GM12878 (cell line): ENCODE measurements at regions not wholly inside any gene's neighbourhood (a gene's known extent, or its start where the extent isn't known, plus 50 kb on each side); places are given as distances from the start of the nearest gene placed in this dataset.

Experiments
- ATAC-seq: fragments of 200-7000 bp; cut with Tn5 transposase; 3 replicates; pipeline ENCODE4 v1.9.1; 2020; ENCODE audit warnings: mild to moderate bottlenecking, moderate library complexity
- BruUV-seq: library from RNA; stranded (reverse); fragments of 400-500 nt; replicated peaks from 2 replicates; lab custom pipeline; 2021; lab: Mats Ljungman, UMichigan
- CTCF ChIA-PET: fragments of 300-600 bp; sonication (Branson Sonifier 250); formaldehyde crosslinking; extraction: SDS; loops from one replicate; lab custom pipeline; 2021; ENCODE audit warnings: inconsistent platforms; lab: Yijun Ruan, JAX
- POLR2A ChIA-PET: fragments of 350-600 bp; formaldehyde crosslinking; extraction: SDS; loops from one replicate; lab custom pipeline; 2021; ENCODE audit warnings: inconsistent platforms; lab: Charles Lee
- RAD21 ChIA-PET: fragments of 300-600 bp; sonication (Branson Sonifier 250); formaldehyde crosslinking; loops from one replicate; lab custom pipeline; 2023; ENCODE audit warnings: antibody characterized with exemption; ENCODE audit not compliant: unreplicated experiment; lab: Charles Lee
- SMC1A ChIA-PET: fragments of 300-600 bp; sonication (Branson Sonifier 250); formaldehyde crosslinking; loops from one replicate; lab custom pipeline; 2023; ENCODE audit not compliant: unreplicated experiment, uncharacterized antibody; lab: Charles Lee
- DNase-seq: peaks from one replicate; pipeline ENCODE4 v3.0.0-alpha.2; 2011; ENCODE audit warnings: low read depth, low spot score
- FAIRE-seq: peaks from 3 replicates; lab custom pipeline; 2011; peaks lifted over from hg19 to GRCh38; lab: Jason Lieb, UNC
- H2AFZ ChIP-seq: 2 replicates; pipeline ENCODE4 v1.6.0; 2011; ENCODE audit warnings: low read depth, low read length, control low read depth; ENCODE audit not compliant: control insufficient read depth
- H3K27ac ChIP-seq: 2 replicates; pipeline ENCODE4 v1.5.1; 2011; ENCODE audit warnings: control low read depth; ENCODE audit not compliant: control insufficient read depth, insufficient read depth
- H3K27me3 ChIP-seq, 2 experiments: replicated peaks in 1 of 2; 2 replicates each; pipeline versions ENCODE4 v1.6.0 to v1.6.1; 2011; ENCODE audit warnings: low read length in 1 of 2; ENCODE audit not compliant: control insufficient read depth in 2 of 2, insufficient read depth in 2 of 2
- H3K36me3 ChIP-seq, 2 experiments: 2 replicates each; pipeline ENCODE4 v1.5.1; 2011; ENCODE audit warnings: low read length in 1 of 2; ENCODE audit not compliant: control insufficient read depth in 2 of 2, insufficient read depth in 2 of 2
- H3K4me1 ChIP-seq: 2 replicates; pipeline ENCODE4 v1.6.1; 2011; ENCODE audit warnings: mild to moderate bottlenecking, low read length, moderate library complexity, mixed read lengths; ENCODE audit not compliant: control insufficient read depth, insufficient read depth
- H3K4me2 ChIP-seq: 2 replicates; pipeline ENCODE4 v1.6.0; 2011; ENCODE audit warnings: control low read depth; ENCODE audit not compliant: control insufficient read depth, insufficient read depth
- H3K4me3 ChIP-seq: fragments of 200-600 bp; sonication (generic); 2 replicates; pipeline ENCODE4 v1.5.1; 2016
- H3K79me2 ChIP-seq: 2 replicates; pipeline ENCODE4 v1.6.0; 2011; ENCODE audit warnings: low read length; ENCODE audit not compliant: control insufficient read depth, insufficient read depth
- H3K9ac ChIP-seq: 2 replicates; pipeline ENCODE4 v1.8.0; 2011; ENCODE audit warnings: low read length, control low read depth, mixed read lengths; ENCODE audit not compliant: control insufficient read depth, insufficient read depth
- H3K9me3 ChIP-seq: replicated peaks from 3 replicates; pipeline ENCODE4 v1.5.1; 2011; ENCODE audit warnings: mild to moderate bottlenecking, low read length; ENCODE audit not compliant: control insufficient read depth, insufficient read depth
- H4K20me1 ChIP-seq: 2 replicates; pipeline ENCODE4 v1.6.0; 2011; ENCODE audit not compliant: control insufficient read depth, insufficient read depth
- ATF7 ChIP-seq: fragments of 450-650 bp; IDR thresholded peaks from 2 replicates; pipeline ENCODE4 v1.6.1; 2016; ENCODE audit warnings: low read depth, mild to moderate bottlenecking
- BMI1 ChIP-seq: fragments of 450-650 bp; IDR thresholded peaks from 2 replicates; pipeline ENCODE4 v1.6.1; 2016; ENCODE audit warnings: mild to moderate bottlenecking, moderate library complexity, borderline replicate concordance
- EGR1 ChIP-seq, 2 experiments: IDR thresholded peaks; 1 replicate in 1 of 2; 2 replicates in 1 of 2; pipeline ENCODE4 v1.6.1; 2011 to 2012; ENCODE audit warnings: low read depth in 2 of 2, low read length in 2 of 2, borderline replicate concordance in 1 of 2, mild to moderate bottlenecking in 1 of 2, moderate library complexity in 1 of 2
- ETV6 ChIP-seq, 2 experiments: fragments of 450-650 bp in 1 of 2; IDR thresholded peaks in 1 of 2; conservative IDR thresholded peaks in 1 of 2; 2 replicates each; pipeline ENCODE4 v1.6.1; 2014; ENCODE audit warnings: antibody characterized with exemption in 1 of 2, borderline replicate concordance in 1 of 2, low read depth in 1 of 2, mild to moderate bottlenecking in 1 of 2, moderate library complexity in 1 of 2
- FOXM1 ChIP-seq: IDR thresholded peaks from 2 replicates; pipeline ENCODE4 v1.6.1; 2012; ENCODE audit warnings: low read depth, mild to moderate bottlenecking, inconsistent platforms, low read length, moderate library complexity
- SIN3A ChIP-seq: IDR thresholded peaks from 2 replicates; pipeline ENCODE4 v1.6.1; 2012; ENCODE audit warnings: low read depth, low read length, improper control_type of control experiment
- SMAD1 ChIP-seq: fragments of 450-650 bp; IDR thresholded peaks from 2 replicates; pipeline ENCODE4 v1.6.1; 2018; ENCODE audit warnings: mild to moderate bottlenecking, low read depth; ENCODE audit not compliant: partially characterized antibody
- ZZZ3 ChIP-seq: IDR thresholded peaks from 2 replicates; pipeline ENCODE4 v1.6.1; 2011; ENCODE audit warnings: low read depth; ENCODE audit not compliant: control insufficient read depth, insufficient read length
- WGBS: methylation state at CpG from one replicate; pipeline ENCODE4 v1.1.6; 2016; ENCODE audit warnings: low lambda C conversion rate; ENCODE audit not compliant: insufficient replicate concordance, insufficient coverage; ENCODE audit errors: missing lambda C conversion rate; 5-methylcytosine and 5-hydroxymethylcytosine counted together
- in situ Hi-C: fragments of 300-500 bp; cut with MboI; formaldehyde crosslinking; loops from 9 replicates; pipeline ENCODE4 v1.14.3; 2018; ENCODE audit warnings: mixed read lengths
- intact Hi-C: fragments of 100-400 bp; cut with micrococcal nuclease; formaldehyde crosslinking; loops from one replicate; pipeline ENCODE4 v1.14.2; 2022; ENCODE audit not compliant: unreplicated experiment
- TF ChIP-seq, protein P1 (sequence below): fragments of 150-350 bp; IDR thresholded peaks from 2 replicates; pipeline ENCODE4 v1.6.1; 2014; ENCODE audit warnings: mild to moderate bottlenecking, low read depth, low read length
- TF ChIP-seq, protein P2 (sequence below): IDR thresholded peaks from 2 replicates; pipeline ENCODE4 v1.6.1; 2011; ENCODE audit warnings: borderline replicate concordance, low read depth, mild to moderate bottlenecking, moderate library complexity, mixed read lengths, low read length; ENCODE audit not compliant: insufficient read depth; ENCODE audit errors: extremely low read length

DNA sequence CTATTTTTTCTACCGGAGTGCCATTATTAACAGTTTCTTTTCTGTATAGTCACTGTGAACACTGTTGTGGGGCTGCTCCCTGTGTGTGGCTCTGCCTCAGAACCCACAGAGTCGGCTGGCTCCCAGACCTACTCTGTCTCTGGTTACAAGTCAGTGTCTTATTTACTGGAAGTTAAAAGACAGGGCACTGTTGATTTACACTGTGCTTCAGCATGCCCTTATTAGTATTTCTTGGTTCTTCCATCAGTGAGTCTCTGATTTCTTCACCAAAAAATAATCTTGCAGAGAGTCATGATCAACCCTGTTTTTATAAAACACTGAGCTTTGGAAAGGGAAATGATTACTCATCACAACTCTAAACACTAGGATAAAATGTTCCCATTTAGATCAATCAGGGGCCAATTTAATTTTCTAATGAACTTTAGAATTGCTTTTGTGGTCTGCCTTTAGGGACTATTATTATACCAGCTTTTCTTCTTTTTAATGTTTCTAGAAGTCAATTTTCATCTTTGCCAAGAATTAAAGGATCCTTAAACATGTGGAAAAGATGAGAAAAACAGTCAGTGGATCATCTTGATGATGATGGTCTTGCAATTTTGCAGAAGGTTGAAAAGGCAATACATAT, 92.6 kb downstream of the UTRN start:
- no peak overlapping the region for H3K4me3 ChIP-seq
- in situ Hi-C loops, result no loop called here
- no peaks in the 10 kb centered on the region for H3K4me1 ChIP-seq
- H3K27ac ChIP-seq, result no peak overlapping the region
- POLR2A ChIA-PET, result no interaction called here
- RAD21 ChIA-PET, result no interaction called here
- H3K27me3 ChIP-seq, result no peaks in the 10 kb centered on the region
- peaks cover 10% of the 10 kb centered on the region for H3K9me3 ChIP-seq
- SMC1A ChIA-PET, result interaction anchor here (1.0 kb wide), 1 partner anchor 11 kb away, joined by 3 read pairs; no protein-coding TSS in a partner anchor
- no peaks in the 10 kb centered on the region for H3K36me3 ChIP-seq
- TF ChIP-seq SIN3A, result no peak
- intact Hi-C loops, result no loop called here
- no TSS peak for BruUV-seq
- ATAC-seq, result no peak
- no peaks in the 10 kb centered on the region for H4K20me1 ChIP-seq
- H3K9ac ChIP-seq, result no peak overlapping the region
- no peak overlapping the region for H2AFZ ChIP-seq
- H3K4me2 ChIP-seq, result no peak overlapping the region
- FAIRE-seq, result no peak
- H3K79me2 ChIP-seq, result no peaks in the 10 kb centered on the region; the same call in none of the 2 replicates
- 48% methylated on average over 2 of the region's 2 CpGs for WGBS
- CTCF ChIA-PET, result interaction anchor here (2.0 kb wide), 1 partner anchor 104 kb away, joined by 7 read pairs; no protein-coding TSS in a partner anchor
- no peak for DNase-seq

DNA sequence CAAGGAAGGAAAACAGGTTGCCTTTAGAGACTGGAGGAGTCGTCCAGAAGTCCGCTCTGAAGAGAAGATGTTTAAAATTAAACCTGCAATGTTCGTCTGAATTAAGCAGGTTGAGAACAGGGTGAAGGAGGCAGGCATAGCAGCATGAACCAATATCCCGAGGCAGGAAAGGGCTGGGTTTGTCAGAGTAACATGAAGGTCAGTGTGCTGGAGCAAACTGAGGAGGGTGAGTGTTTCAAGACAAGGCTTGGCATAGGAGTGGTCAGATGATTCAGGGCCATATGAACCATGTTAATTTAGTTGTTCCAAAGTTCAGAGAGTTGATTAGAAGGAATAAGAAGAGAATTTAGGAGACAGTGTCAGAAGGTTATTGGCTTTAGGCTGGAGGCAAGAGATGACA, 93.3 kb downstream of the UTRN start:
- BruUV-seq, result no TSS peak
- in situ Hi-C loops (no loop called here), intact Hi-C loops (no loop called here)
- H3K36me3 ChIP-seq, result no peaks in the 10 kb centered on the region
- no peak for ATAC-seq
- H4K20me1 ChIP-seq, result no peaks in the 10 kb centered on the region
- peaks cover 10% of the 10 kb centered on the region for H3K9me3 ChIP-seq
- H3K4me2 ChIP-seq, result no peak overlapping the region
- H2AFZ ChIP-seq, result no peak overlapping the region
- no peak overlapping the region for H3K4me3 ChIP-seq
- peaks cover 2% of the 10 kb centered on the region for H3K79me2 ChIP-seq
- POLR2A ChIA-PET, result no interaction called here
- H3K4me1 ChIP-seq, result no peaks in the 10 kb centered on the region
- SMC1A ChIA-PET, result interaction anchor here (1.0 to 1.2 kb wide), 2 partner anchors 10 to 14 kb away, joined by 3 read pairs; no protein-coding TSS in a partner anchor
- no peaks in the 10 kb centered on the region for H3K27me3 ChIP-seq
- DNase-seq, result no peak
- no peak overlapping the region for H3K9ac ChIP-seq
- RAD21 ChIA-PET, result no interaction called here
- 61% methylated on average over 4 of the region's 4 CpGs for WGBS
- FAIRE-seq, result no peak
- no peak overlapping the region for H3K27ac ChIP-seq
- CTCF ChIA-PET, result interaction anchor here (2.0 kb wide), 1 partner anchor 103 kb away, joined by 7 read pairs; no protein-coding TSS in a partner anchor
- TF ChIP-seq ZZZ3, result no peak
- TF ChIP-seq SMAD1, result no peak
- TF ChIP-seq FOXM1, result no peak
- TF ChIP-seq ATF7, result no peak
- no peak for TF ChIP-seq ETV6 (conservative IDR thresholded peaks at IDR 0.05 in 1 of 2, IDR thresholded peaks at IDR 0.05 in 1 of 2; ENCODE audit: borderline replicate concordance in 1 of 2, low read depth in 1 of 2)
- TF ChIP-seq BMI1, result no peak
- TF ChIP-seq, protein P1, sequence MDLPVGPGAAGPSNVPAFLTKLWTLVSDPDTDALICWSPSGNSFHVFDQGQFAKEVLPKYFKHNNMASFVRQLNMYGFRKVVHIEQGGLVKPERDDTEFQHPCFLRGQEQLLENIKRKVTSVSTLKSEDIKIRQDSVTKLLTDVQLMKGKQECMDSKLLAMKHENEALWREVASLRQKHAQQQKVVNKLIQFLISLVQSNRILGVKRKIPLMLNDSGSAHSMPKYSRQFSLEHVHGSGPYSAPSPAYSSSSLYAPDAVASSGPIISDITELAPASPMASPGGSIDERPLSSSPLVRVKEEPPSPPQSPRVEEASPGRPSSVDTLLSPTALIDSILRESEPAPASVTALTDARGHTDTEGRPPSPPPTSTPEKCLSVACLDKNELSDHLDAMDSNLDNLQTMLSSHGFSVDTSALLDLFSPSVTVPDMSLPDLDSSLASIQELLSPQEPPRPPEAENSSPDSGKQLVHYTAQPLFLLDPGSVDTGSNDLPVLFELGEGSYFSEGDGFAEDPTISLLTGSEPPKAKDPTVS, result no peak
- TF ChIP-seq EGR1 (IDR thresholded peaks at IDR 0.05; ENCODE audit: borderline replicate concordance in 1 of 2, low read depth in 2 of 2, low read length in 2 of 2), result no peak
- TF ChIP-seq, protein P2, sequence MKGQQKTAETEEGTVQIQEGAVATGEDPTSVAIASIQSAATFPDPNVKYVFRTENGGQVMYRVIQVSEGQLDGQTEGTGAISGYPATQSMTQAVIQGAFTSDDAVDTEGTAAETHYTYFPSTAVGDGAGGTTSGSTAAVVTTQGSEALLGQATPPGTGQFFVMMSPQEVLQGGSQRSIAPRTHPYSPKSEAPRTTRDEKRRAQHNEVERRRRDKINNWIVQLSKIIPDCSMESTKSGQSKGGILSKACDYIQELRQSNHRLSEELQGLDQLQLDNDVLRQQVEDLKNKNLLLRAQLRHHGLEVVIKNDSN, result no peak
